Liver (tissue), 3 donors: ENCODE measurements at regions not wholly inside any gene's neighbourhood (a gene's known extent, or its start where the extent isn't known, plus 50 kb on each side); places are given as distances from the start of the nearest gene placed in this dataset.

Source experiments
- EGR1 ChIP-seq, 2 donors: IDR thresholded peaks; 2 replicates each; pipeline ENCODE4 v1.6.1; 2016 to 2018; ENCODE audit warnings: antibody characterized with exemption in 2 of 2, low read depth in 2 of 2
- FOXA1 ChIP-seq: IDR thresholded peaks from 2 replicates; pipeline ENCODE4 v1.6.1; 2016; ENCODE audit warnings: antibody characterized with exemption
- JUND ChIP-seq, 2 donors: IDR thresholded peaks; 2 replicates each; pipeline ENCODE4 v1.6.1; 2016; ENCODE audit warnings: antibody characterized with exemption in 2 of 2
- SP1 ChIP-seq: IDR thresholded peaks from 2 replicates; pipeline ENCODE4 v1.6.1; 2018; ENCODE audit warnings: antibody characterized with exemption, mild to moderate bottlenecking
- TAF1 ChIP-seq: conservative IDR thresholded peaks from 2 replicates; pipeline ENCODE4 v1.6.1; 2016; ENCODE audit warnings: antibody characterized with exemption, mild to moderate bottlenecking
- YY1 ChIP-seq: IDR thresholded peaks from 2 replicates; pipeline ENCODE4 v1.6.1; 2016; ENCODE audit warnings: antibody characterized with exemption, mild to moderate bottlenecking
- TF ChIP-seq, protein P1 (sequence below): fragments of 150-350 bp; IDR thresholded peaks from 2 replicates; pipeline ENCODE4 v1.5.1; 2017; ENCODE audit warnings: improper control_type of control experiment, low read depth, low read length; ENCODE audit not compliant: missing input control
- TF ChIP-seq, protein P2 (sequence below): IDR thresholded peaks from 2 replicates; pipeline ENCODE4 v1.6.1; 2016; ENCODE audit warnings: antibody characterized with exemption
- TF ChIP-seq, protein P3 (sequence below): IDR thresholded peaks from 2 replicates; pipeline ENCODE4 v1.6.1; 2016; ENCODE audit warnings: antibody characterized with exemption
- donor health status: healthy.
- donor health status: healthy.

DNA sequence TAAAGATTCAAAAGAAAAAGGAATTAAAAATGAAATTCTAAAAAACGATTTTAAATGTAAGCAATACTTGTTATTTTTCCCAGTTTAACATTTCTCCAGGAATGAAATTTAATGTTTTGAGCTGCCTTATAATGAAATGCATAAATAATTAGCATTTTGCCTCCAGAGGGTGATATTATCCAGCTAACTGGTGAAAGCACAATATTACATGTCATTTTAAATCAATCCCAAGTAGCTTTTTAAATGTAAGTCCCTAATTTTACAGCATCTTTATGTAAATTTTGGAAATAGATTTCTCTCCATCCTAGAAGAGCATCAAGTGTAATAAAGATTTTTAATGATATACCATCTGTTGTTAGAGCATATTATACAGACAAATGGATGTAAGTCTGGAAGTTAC, 139.1 kb upstream of the P2RY1 start:
- TF ChIP-seq YY1 (no peak), EGR1 (IDR thresholded peaks at IDR 0.05; ENCODE audit: low read depth in 2 of 2) (no peak), TAF1 (no peak), JUND (IDR thresholded peaks at IDR 0.05) (no peak), FOXA1 (no peak), SP1 (no peak)
- TF ChIP-seq, protein P1, sequence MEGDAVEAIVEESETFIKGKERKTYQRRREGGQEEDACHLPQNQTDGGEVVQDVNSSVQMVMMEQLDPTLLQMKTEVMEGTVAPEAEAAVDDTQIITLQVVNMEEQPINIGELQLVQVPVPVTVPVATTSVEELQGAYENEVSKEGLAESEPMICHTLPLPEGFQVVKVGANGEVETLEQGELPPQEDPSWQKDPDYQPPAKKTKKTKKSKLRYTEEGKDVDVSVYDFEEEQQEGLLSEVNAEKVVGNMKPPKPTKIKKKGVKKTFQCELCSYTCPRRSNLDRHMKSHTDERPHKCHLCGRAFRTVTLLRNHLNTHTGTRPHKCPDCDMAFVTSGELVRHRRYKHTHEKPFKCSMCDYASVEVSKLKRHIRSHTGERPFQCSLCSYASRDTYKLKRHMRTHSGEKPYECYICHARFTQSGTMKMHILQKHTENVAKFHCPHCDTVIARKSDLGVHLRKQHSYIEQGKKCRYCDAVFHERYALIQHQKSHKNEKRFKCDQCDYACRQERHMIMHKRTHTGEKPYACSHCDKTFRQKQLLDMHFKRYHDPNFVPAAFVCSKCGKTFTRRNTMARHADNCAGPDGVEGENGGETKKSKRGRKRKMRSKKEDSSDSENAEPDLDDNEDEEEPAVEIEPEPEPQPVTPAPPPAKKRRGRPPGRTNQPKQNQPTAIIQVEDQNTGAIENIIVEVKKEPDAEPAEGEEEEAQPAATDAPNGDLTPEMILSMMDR: no peak
- TF ChIP-seq, protein P2, sequence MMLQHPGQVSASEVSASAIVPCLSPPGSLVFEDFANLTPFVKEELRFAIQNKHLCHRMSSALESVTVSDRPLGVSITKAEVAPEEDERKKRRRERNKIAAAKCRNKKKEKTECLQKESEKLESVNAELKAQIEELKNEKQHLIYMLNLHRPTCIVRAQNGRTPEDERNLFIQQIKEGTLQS: no peak
- TF ChIP-seq, protein P3, sequence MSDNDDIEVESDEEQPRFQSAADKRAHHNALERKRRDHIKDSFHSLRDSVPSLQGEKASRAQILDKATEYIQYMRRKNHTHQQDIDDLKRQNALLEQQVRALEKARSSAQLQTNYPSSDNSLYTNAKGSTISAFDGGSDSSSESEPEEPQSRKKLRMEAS: no peak
